Iris pigment epithelial cell (primary cell): ENCODE measurements at regions not wholly inside any gene's neighbourhood (a gene's known extent, or its start where the extent isn't known, plus 50 kb on each side); places are given as distances from the start of the nearest gene placed in this dataset.

ENCODE experiments used
- DNase-seq: peaks from one replicate; pipeline ENCODE4 v3.0.0-alpha.2; 2011; ENCODE audit warnings: low read depth

- DNase-seq, result no peak
Measured at GRCh38 chr4:126682250-126682649, 950.5 kb upstream of the INTU start.

DNA sequence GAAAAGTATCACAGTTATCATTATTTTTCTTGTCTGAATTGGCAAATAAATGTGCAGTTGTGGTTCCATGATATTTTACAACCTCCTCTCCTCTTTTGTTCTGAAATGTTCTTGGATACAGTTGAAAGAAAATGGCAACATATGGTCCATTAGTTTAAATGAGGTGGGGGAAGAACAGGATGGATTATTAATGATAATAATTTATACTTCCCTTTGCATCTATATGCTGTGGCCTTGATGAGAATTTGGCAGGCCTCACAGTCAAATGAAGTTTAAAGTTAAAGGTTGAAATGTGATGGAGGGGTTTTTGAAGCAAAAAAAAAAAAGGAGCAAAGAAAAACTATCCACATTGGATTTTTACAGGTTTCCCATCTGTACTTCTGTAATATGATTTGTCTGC is 946.3 kb upstream of the INTU start:
- DNase-seq, result no peak

- no peak for DNase-seq
Measured at GRCh38 chr4:126687655-126688358, 945.0 kb upstream of the INTU start.

DNA sequence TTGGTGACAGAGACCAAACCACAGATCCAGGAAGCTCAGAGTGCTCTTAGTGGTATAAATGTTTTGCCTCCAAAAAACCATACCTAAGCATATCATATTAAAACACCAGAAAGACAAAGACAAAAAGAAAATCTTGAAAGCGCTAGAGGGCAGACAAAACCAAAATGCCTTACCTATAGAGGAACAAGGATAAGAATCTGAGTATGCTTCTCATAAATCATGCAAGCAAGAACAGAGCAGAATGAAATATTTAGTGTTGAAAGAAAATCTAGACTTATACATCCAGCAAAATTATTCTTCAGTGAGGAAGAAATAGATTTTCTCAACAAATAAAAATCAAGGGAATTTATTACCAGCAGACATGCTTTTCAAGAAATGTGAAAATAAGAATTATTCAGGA is 941.0 kb upstream of the INTU start:
- no peak for DNase-seq

- peak; percentile 57 for DNase-seq
Measured at GRCh38 chr4:126697748-126698147, 935.0 kb upstream of the INTU start.

GRCh38 chr4:126698224-126698623 is 934.5 kb upstream of the INTU start:
- no peak for DNase-seq

- peak; percentile 68 for DNase-seq
Measured at GRCh38 chr4:126701756-126702155, 931.0 kb upstream of the INTU start.

DNA sequence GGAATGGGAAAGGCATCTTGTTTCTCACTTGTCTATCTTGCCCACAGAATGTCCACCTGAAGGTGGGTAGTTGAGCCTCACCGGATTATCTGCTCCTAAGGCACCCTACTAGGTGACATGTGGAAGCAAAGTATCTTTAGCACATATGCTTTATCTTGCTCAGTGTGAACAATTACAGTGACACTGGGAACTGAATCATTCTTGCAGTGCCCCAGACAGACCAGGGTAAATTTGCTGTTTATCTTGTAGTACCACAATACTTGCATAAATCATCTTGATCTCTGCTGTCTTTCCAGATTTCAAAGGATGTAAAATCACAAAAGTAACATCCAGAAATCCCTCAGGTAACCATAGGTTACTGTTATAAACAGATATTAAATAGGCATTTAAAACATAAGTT is 930.0 kb upstream of the INTU start:
- no peak for DNase-seq

- peak; percentile 70 for DNase-seq
Measured at GRCh38 chr4:126705266-126705665, 927.5 kb upstream of the INTU start.

- DNase-seq, result no peak
Measured at GRCh38 chr4:126708716-126709115, 924.0 kb upstream of the INTU start.

DNA sequence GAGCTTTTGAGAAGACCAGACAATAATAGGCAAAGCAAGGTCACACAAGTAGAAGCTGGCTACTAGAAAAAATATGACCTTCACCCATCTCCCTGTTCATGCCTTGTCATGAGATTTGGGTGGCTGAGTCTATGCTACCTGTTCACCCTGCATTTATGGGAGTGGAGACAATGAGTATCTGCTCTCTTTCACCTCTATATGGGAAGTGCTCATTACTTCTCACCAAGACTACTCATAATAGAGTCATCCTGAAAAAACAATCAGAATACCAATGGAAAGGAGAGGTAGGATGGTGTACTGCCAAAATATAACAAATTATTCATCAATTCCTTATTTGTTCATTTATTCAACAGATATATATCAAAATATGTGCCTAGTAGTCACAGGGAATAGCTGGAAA is 921.8 kb upstream of the INTU start:
- DNase-seq, result no peak

DNA sequence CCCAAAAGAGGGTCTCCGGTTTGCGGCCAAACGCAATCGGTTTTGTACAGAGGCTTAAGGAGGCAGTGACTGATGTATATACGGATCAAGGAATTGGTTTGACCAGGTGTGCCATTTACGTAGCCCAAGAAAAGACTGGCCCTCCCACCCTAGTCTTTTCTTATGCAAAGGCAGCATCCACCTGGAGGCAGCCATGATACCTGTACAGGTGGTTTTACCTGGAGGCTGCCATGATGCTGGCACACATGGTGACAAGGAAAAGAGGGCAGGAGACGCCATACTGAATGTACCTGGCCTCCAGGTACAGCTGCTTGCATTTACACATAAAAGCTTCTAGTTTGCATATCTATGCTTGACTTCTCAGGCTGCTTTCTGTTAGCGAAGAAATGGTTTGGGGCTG is 917.7 kb upstream of the INTU start:
- no peak for DNase-seq

- DNase-seq, result no peak
Measured at GRCh38 chr4:126715681-126716080, 917.1 kb upstream of the INTU start.

DNA sequence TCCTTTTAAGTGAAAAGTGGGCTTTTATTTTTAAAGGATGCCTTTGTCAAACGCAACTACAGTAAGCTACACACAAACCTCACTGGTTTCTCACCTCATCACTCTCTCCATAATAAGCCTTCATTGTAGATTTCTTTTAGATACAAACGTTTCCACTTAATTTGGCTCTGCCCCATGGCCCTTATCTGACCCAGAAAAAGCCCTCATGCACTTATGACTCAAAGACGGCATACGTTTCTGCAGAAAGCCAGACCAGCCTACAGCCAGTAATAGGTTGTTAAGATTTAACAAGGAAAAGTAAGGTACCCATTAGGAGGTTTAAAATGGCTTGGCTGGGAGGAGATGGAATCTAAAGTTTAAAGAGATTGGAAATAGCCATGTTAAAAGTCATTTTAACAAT is 914.6 kb upstream of the INTU start:
- peak; percentile 47 for DNase-seq

GRCh38 chr4:126719852-126720251 is 912.9 kb upstream of the INTU start:
- DNase-seq, result no peak

DNA sequence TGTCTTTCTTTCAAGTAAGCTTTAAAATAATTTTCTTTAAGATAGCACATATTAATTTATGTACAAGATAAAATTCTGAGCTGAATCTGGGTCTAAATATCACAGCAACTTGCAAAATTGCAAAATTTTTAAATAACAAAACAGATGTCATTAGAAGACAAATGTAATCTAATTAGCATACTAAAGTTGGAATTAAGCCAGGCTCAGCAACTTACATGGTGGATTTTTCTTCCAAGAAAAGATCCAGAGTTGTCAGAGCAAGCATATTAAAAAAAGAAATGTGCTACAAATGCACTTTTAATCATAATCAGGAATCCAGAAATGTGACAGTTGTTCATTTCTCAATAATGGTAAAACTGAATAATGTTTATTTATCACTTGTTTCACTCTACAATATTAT is 906.9 kb upstream of the INTU start:
- DNase-seq, result no peak

- peak; percentile 71 for DNase-seq
Measured at GRCh38 chr4:126727461-126727860, 905.3 kb upstream of the INTU start.

DNA sequence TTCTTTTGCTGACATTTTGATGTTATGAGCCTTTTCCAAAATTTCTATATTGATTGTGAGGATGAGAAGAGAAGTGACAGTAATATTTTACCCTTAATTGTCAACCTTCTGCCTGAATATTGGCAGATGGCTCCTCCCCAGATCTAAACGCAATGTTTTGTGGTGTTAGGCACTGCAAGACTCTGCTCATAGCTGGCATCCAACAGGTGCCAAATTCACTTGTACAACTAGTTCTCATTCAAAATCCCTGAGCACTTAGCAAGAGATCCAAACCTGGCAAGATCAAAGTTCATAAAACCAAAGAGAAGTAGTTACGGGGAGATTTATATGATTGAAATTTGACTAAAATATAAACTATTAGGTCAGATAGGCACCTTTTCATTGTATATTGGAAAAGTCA is 901.7 kb upstream of the INTU start:
- no peak for DNase-seq

GRCh38 chr4:126733301-126733700 is 899.5 kb upstream of the INTU start:
- peak; percentile 41 for DNase-seq

DNA sequence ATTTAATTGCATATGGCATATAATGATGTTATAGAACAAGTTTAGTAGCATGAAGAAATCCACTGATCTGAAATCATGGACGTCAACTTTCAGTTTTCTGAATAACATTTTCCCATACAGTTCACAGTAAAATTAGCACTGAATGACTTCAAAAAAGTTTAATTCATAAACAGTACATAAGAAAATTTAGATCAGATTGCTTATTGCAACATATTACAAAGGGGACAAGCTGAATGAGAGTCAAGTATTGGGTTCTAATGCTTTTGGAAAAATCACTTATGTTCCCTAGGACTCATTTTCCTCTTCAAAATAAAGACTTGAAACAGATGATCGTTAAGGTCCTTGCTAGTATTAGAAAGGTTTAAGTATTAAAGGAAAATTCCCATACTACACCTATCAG is 898.3 kb upstream of the INTU start:
- DNase-seq, result no peak

DNA sequence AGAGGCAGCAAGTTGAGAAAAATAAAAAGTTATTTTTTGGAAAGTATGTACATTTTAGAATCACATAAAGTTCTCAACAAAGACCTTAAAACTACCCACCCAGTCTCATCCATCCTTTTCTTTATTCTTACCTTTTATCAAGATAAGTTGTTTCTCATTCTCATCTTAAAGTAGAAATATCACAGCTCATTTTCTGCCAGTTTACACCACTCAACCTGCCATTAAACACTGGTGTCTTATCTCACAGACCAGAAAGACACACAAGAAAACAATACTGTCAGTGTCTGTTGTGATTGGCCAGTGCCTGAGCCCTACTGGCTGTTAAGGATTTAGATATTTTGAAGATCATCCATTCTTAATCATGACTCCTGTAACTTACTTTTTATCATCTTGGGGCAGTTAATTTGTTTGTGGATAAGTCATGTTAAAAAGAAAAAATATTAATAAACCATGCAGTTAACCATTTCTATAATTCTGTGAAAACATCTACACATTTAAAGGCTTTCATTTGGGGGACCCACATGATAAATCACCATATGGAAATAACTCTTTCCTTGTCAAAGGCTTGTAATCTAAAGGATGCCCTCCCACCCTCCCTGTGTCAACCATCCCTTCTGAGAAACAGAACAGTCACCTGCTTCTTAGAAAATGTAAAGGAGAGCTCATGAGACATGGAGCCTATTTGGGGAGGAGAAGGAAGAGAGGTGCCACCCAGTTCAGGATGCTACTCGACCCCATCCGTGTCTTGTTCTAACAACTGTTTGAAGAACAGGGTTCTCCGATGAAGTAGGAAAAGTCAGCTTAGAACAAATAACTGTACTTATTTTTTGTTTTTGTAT is 897.2 kb upstream of the INTU start:
- no peak for DNase-seq

- DNase-seq, result no peak
Measured at GRCh38 chr4:126736133-126736518, 896.6 kb upstream of the INTU start.

- no peak for DNase-seq
Measured at GRCh38 chr4:126737899-126738526, 894.7 kb upstream of the INTU start.
